MM.1S (cell line): ENCODE measurements at regions not wholly inside any gene's neighbourhood (a gene's known extent, or its start where the extent isn't known, plus 50 kb on each side); places are given as distances from the start of the nearest gene placed in this dataset.

Experiments used
- CTCF ChIP-seq: fragments of 300-600 bp; sonication (generic); IDR thresholded peaks from 2 replicates; pipeline ENCODE4 v1.5.1; 2016; ENCODE audit warnings: antibody characterized with exemption, low read length, mixed read lengths
- EZH2 ChIP-seq: fragments of 300-600 bp; sonication (generic); optimal IDR thresholded peaks from 2 replicates; pipeline ENCODE3; 2017; ENCODE audit warnings: low read depth, mild to moderate bottlenecking, antibody characterized with exemption, low read length, mixed read lengths
- EZH2phosphoT487 ChIP-seq: fragments of 300-600 bp; sonication (generic); IDR thresholded peaks from 2 replicates; pipeline ENCODE4 v1.6.1; 2018; ENCODE audit warnings: antibody characterized with exemption, low read length

GRCh38 chrX:109922190-109922589 is 80.7 kb upstream of the TMEM164 start:
- TF ChIP-seq CTCF: no peak
- TF ChIP-seq EZH2phosphoT487: no peak
- TF ChIP-seq EZH2: no peak
